ENCODE measurements at regions not wholly inside any gene's neighbourhood (a gene's known extent, or its start where the extent isn't known, plus 50 kb on each side); places are given as distances from the start of the nearest gene placed in this dataset.

- Histone ChIP-seq H3K9ac (ENCODE audit: low read length) (no peak overlapping the region), H3K27me3 (ENCODE audit: insufficient read depth, low read length) (no peaks in the 10 kb centered on the region), H3F3A (ENCODE audit: insufficient read depth, low read length) (no peaks in the 10 kb centered on the region), H4K20me1 (ENCODE audit: insufficient read depth, low read length) (no peaks in the 10 kb centered on the region), H3K4me3 (ENCODE audit: low read depth, low read length, poor library complexity, severe bottlenecking) (no peak overlapping the region), H3K4me1 (ENCODE audit: insufficient read depth, low read length, severe bottlenecking) (no peaks in the 10 kb centered on the region), H3K27ac (ENCODE audit: low read depth, low read length, poor library complexity, severe bottlenecking) (no peak overlapping the region), H3K9me3 (ENCODE audit: low read length) (no peaks in the 10 kb centered on the region), H3K9me2 (ENCODE audit: low read depth, low read length) (no peaks in the 10 kb centered on the region), H2AFZ (ENCODE audit: low read length) (no peak overlapping the region), H3K4me2 (ENCODE audit: low read length) (no peak overlapping the region), H3K36me3 (ENCODE audit: insufficient read depth, low read length) (no peaks in the 10 kb centered on the region), H3K79me2 (ENCODE audit: insufficient read depth, low read length) (no peaks in the 10 kb centered on the region)
- TF ChIP-seq EZH2 (IDR thresholded peaks at IDR 0.05; ENCODE audit: borderline replicate concordance, low read length) = no peak
- TF ChIP-seq, protein P1, sequence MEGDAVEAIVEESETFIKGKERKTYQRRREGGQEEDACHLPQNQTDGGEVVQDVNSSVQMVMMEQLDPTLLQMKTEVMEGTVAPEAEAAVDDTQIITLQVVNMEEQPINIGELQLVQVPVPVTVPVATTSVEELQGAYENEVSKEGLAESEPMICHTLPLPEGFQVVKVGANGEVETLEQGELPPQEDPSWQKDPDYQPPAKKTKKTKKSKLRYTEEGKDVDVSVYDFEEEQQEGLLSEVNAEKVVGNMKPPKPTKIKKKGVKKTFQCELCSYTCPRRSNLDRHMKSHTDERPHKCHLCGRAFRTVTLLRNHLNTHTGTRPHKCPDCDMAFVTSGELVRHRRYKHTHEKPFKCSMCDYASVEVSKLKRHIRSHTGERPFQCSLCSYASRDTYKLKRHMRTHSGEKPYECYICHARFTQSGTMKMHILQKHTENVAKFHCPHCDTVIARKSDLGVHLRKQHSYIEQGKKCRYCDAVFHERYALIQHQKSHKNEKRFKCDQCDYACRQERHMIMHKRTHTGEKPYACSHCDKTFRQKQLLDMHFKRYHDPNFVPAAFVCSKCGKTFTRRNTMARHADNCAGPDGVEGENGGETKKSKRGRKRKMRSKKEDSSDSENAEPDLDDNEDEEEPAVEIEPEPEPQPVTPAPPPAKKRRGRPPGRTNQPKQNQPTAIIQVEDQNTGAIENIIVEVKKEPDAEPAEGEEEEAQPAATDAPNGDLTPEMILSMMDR (IDR thresholded peaks at IDR 0.05; ENCODE audit: low read length) = no peak
Observed at GRCh38 chr14:84591827-84592445, 938.0 kb upstream of the FLRT2 start.

GRCh38 chr14:84592770-84593169 is 937.2 kb upstream of the FLRT2 start:
- Histone ChIP-seq H3K27me3 (ENCODE audit: insufficient read depth, low read length) (no peaks in the 10 kb centered on the region), H3K4me3 (ENCODE audit: low read depth, low read length, poor library complexity, severe bottlenecking) (no peak overlapping the region), H3F3A (ENCODE audit: insufficient read depth, low read length) (no peaks in the 10 kb centered on the region), H3K4me1 (ENCODE audit: insufficient read depth, low read length, severe bottlenecking) (no peaks in the 10 kb centered on the region), H3K9me3 (ENCODE audit: low read length) (no peaks in the 10 kb centered on the region), H3K27ac (ENCODE audit: low read depth, low read length, poor library complexity, severe bottlenecking) (no peak overlapping the region), H3K79me2 (ENCODE audit: insufficient read depth, low read length) (no peaks in the 10 kb centered on the region), H3K9me2 (ENCODE audit: low read depth, low read length) (no peaks in the 10 kb centered on the region), H4K20me1 (ENCODE audit: insufficient read depth, low read length) (no peaks in the 10 kb centered on the region), H3K36me3 (ENCODE audit: insufficient read depth, low read length) (no peaks in the 10 kb centered on the region), H2AFZ (ENCODE audit: low read length) (no peak overlapping the region), H3K9ac (ENCODE audit: low read length) (no peak overlapping the region), H3K4me2 (ENCODE audit: low read length) (no peak overlapping the region)
- TF ChIP-seq, protein P1 (IDR thresholded peaks at IDR 0.05; ENCODE audit: low read length) = no peak
- TF ChIP-seq EZH2 (IDR thresholded peaks at IDR 0.05; ENCODE audit: borderline replicate concordance, low read length) = no peak

DNA sequence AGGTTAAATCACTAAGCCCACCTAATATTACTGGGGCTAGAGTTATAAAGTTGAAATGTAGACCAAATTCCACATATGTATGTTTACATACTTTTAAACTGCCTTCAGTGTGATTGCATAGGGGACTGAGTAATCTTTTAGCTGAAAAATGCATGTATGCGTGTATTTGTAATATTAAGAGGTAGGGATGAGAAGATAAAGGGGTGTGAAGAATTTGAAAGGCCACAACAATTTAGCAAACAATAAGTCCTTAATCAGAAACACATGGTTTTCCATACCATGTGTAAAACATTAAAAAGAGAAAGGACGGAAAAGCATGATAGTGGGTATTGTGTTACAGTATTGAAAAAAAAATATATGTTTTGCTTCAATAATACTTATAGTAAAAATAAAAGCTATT is 919.9 kb upstream of the FLRT2 start:
- H2AFZ ChIP-seq (ENCODE audit: low read length) = no peak overlapping the region
- H3F3A ChIP-seq (ENCODE audit: insufficient read depth, low read length) = no peaks in the 10 kb centered on the region
- no peak overlapping the region for H3K27ac ChIP-seq (ENCODE audit: low read depth, low read length, poor library complexity, severe bottlenecking)
- no peaks in the 10 kb centered on the region for H3K36me3 ChIP-seq (ENCODE audit: insufficient read depth, low read length)
- H3K9me3 ChIP-seq (ENCODE audit: low read length) = no peaks in the 10 kb centered on the region
- no peaks in the 10 kb centered on the region for H4K20me1 ChIP-seq (ENCODE audit: insufficient read depth, low read length)
- TF ChIP-seq EZH2 (IDR thresholded peaks at IDR 0.05; ENCODE audit: borderline replicate concordance, low read length) = no peak
- TF ChIP-seq, protein P1 (IDR thresholded peaks at IDR 0.05; ENCODE audit: low read length) = no peak
- H3K9ac ChIP-seq (ENCODE audit: low read length) = no peak overlapping the region
- no peaks in the 10 kb centered on the region for H3K4me1 ChIP-seq (ENCODE audit: insufficient read depth, low read length, severe bottlenecking)
- no peaks in the 10 kb centered on the region for H3K79me2 ChIP-seq (ENCODE audit: insufficient read depth, low read length)
- H3K4me3 ChIP-seq (ENCODE audit: low read depth, low read length, poor library complexity, severe bottlenecking) = no peak overlapping the region
- no peaks in the 10 kb centered on the region for H3K9me2 ChIP-seq (ENCODE audit: low read depth, low read length)
- no peaks in the 10 kb centered on the region for H3K27me3 ChIP-seq (ENCODE audit: insufficient read depth, low read length)
- no peak overlapping the region for H3K4me2 ChIP-seq (ENCODE audit: low read length)
